HEK293 (cell line): ENCODE measurements at regions not wholly inside any gene's neighbourhood (a gene's known extent, or its start where the extent isn't known, plus 50 kb on each side); places are given as distances from the start of the nearest gene placed in this dataset.

Source experiments
- CTCF ChIA-PET: fragments of 350-600 bp; formaldehyde crosslinking; extraction: SDS; loops from one replicate; lab custom pipeline; 2021; ENCODE audit warnings: antibody characterized with exemption; lab: Yijun Ruan, JAX
- POLR2A ChIA-PET: fragments of 300-600 bp; formaldehyde crosslinking; extraction: SDS; loops from one replicate; lab custom pipeline; 2020; ENCODE audit warnings: antibody characterized with exemption, inconsistent platforms; lab: Yijun Ruan, JAX
- H3K27ac ChIP-seq: fragments of 200-500 bp; sonication (Bioruptor generic); 2 replicates; pipeline ENCODE4 v1.5.1; 2014; ENCODE audit warnings: low read depth, low read length, control low read depth, inconsistent platforms; ENCODE audit errors: extremely low read depth
- H3K36me3 ChIP-seq, 2 experiments: fragments of 200-500 bp in 1 of 2; sonication (Bioruptor generic) in 1 of 2; 1 replicate in 1 of 2; 2 replicates in 1 of 2; pipeline ENCODE4 v1.5.1; 2014 to 2017; ENCODE audit warnings: inconsistent platforms in 2 of 2, low read length in 2 of 2; ENCODE audit not compliant: control insufficient read depth in 2 of 2, insufficient read depth in 1 of 2
- H3K4me1 ChIP-seq: fragments of 200-500 bp; sonication (Bioruptor generic); 2 replicates; pipeline ENCODE4 v1.5.1; 2014; ENCODE audit warnings: mild to moderate bottlenecking, low read length, inconsistent platforms; ENCODE audit not compliant: control insufficient read depth, insufficient read depth
- H3K4me3 ChIP-seq: 2 replicates; pipeline ENCODE4 v1.5.1; 2011; ENCODE audit warnings: low read depth, mild to moderate bottlenecking, control low read depth, low read length, moderate library complexity
- H3K9me3 ChIP-seq: fragments of 200-500 bp; sonication (Bioruptor generic); 2 replicates; pipeline ENCODE4 v1.5.1; 2014; ENCODE audit warnings: low read depth, low read length, inconsistent platforms; ENCODE audit not compliant: control insufficient read depth, insufficient read depth
- GLI4 ChIP-seq: fragments of 450-650 bp; formaldehyde crosslinking; IDR thresholded peaks from 2 replicates; pipeline ENCODE4 v1.5.1; 2016; ENCODE audit warnings: missing biosample characterization, missing genetic modification characterization
- IKZF3 ChIP-seq: fragments of 450-650 bp; IDR thresholded peaks from 2 replicates; pipeline ENCODE4 v1.5.0; 2018; ENCODE audit warnings: missing biosample characterization, mild to moderate bottlenecking, missing genetic modification characterization, moderate library complexity
- KLF16 ChIP-seq: fragments of 450-650 bp; formaldehyde crosslinking; IDR thresholded peaks from 2 replicates; pipeline ENCODE4 v1.5.1; 2017; ENCODE audit warnings: missing biosample characterization, missing genetic modification characterization
- KLF7 ChIP-seq: fragments of 450-650 bp; formaldehyde crosslinking; IDR thresholded peaks from 2 replicates; pipeline ENCODE4 v1.5.1; 2016; ENCODE audit warnings: missing biosample characterization, missing genetic modification characterization, borderline replicate concordance
- MYNN ChIP-seq: fragments of 450-650 bp; formaldehyde crosslinking; IDR thresholded peaks from 2 replicates; pipeline ENCODE4 v1.5.1; 2016; ENCODE audit warnings: missing biosample characterization, missing genetic modification characterization, borderline replicate concordance
- SCRT1 ChIP-seq: fragments of 450-650 bp; formaldehyde crosslinking; IDR thresholded peaks from 2 replicates; pipeline ENCODE4 v1.5.1; 2016; ENCODE audit warnings: missing biosample characterization, missing genetic modification characterization, borderline replicate concordance
- SETDB1 ChIP-seq: IDR thresholded peaks from one replicate; pipeline ENCODE4 v1.6.1; 2017; ENCODE audit warnings: mild to moderate bottlenecking, low read length, moderate library complexity, mixed read lengths; ENCODE audit not compliant: insufficient read length
- ZBTB1 ChIP-seq: fragments of 450-650 bp; formaldehyde crosslinking; IDR thresholded peaks from 2 replicates; pipeline ENCODE4 v1.5.1; 2016; ENCODE audit warnings: missing biosample characterization, missing genetic modification characterization
- ZBTB48 ChIP-seq: fragments of 450-650 bp; formaldehyde crosslinking; IDR thresholded peaks from 2 replicates; pipeline ENCODE4 v1.5.1; 2016; ENCODE audit warnings: missing biosample characterization, missing genetic modification characterization
- ZNF133 ChIP-seq: fragments of 450-650 bp; formaldehyde crosslinking; IDR thresholded peaks from 2 replicates; pipeline ENCODE4 v1.5.1; 2016; ENCODE audit warnings: missing biosample characterization, missing genetic modification characterization
- ZNF175 ChIP-seq: fragments of 450-650 bp; formaldehyde crosslinking; IDR thresholded peaks from 2 replicates; pipeline ENCODE4 v1.5.1; 2016; ENCODE audit warnings: missing biosample characterization, missing genetic modification characterization
- ZNF184 ChIP-seq: fragments of 450-650 bp; IDR thresholded peaks from 2 replicates; pipeline ENCODE4 v1.5.1; 2018; ENCODE audit warnings: missing biosample characterization, mild to moderate bottlenecking, missing genetic modification characterization
- ZNF202 ChIP-seq: fragments of 450-650 bp; formaldehyde crosslinking; IDR thresholded peaks from 2 replicates; pipeline ENCODE4 v1.5.1; 2016; ENCODE audit warnings: missing biosample characterization, missing genetic modification characterization, borderline replicate concordance
- ZNF214 ChIP-seq: fragments of 450-650 bp; formaldehyde crosslinking; IDR thresholded peaks from 2 replicates; pipeline ENCODE4 v1.5.1; 2017; ENCODE audit warnings: missing biosample characterization, mild to moderate bottlenecking, missing genetic modification characterization, borderline replicate concordance
- ZNF274 ChIP-seq, 2 experiments: fragments of 200-500 bp in 1 of 2; fragments of 450-650 bp in 1 of 2; sonication (Bioruptor generic) in 1 of 2; formaldehyde crosslinking in 1 of 2; IDR thresholded peaks; 2 replicates each; pipeline versions ENCODE4 v1.5.1 to v1.6.1; 2014 to 2016; ENCODE audit warnings: borderline replicate concordance in 1 of 2, inconsistent platforms in 1 of 2, low read length in 1 of 2, missing biosample characterization in 1 of 2, missing genetic modification characterization in 1 of 2
- ZNF292 ChIP-seq: fragments of 450-650 bp; formaldehyde crosslinking; IDR thresholded peaks from 2 replicates; pipeline ENCODE4 v1.5.1; 2016; ENCODE audit warnings: low read depth, missing biosample characterization, missing genetic modification characterization, borderline replicate concordance
- ZNF302 ChIP-seq: fragments of 450-650 bp; formaldehyde crosslinking; IDR thresholded peaks from 2 replicates; pipeline ENCODE4 v1.5.1; 2016; ENCODE audit warnings: missing biosample characterization, missing genetic modification characterization, low read depth
- ZNF426 ChIP-seq: fragments of 450-650 bp; formaldehyde crosslinking; IDR thresholded peaks from 2 replicates; pipeline ENCODE4 v1.5.1; 2017; ENCODE audit warnings: missing biosample characterization, missing genetic modification characterization, mild to moderate bottlenecking, inconsistent platforms, moderate library complexity
- ZNF433 ChIP-seq: fragments of 450-650 bp; formaldehyde crosslinking; IDR thresholded peaks from 2 replicates; pipeline ENCODE4 v1.5.1; 2016; ENCODE audit warnings: missing biosample characterization, missing genetic modification characterization, low read depth
- ZNF473 ChIP-seq: fragments of 450-650 bp; formaldehyde crosslinking; IDR thresholded peaks from 2 replicates; pipeline ENCODE4 v1.5.1; 2017; ENCODE audit warnings: missing biosample characterization, missing genetic modification characterization
- ZNF514 ChIP-seq: fragments of 450-650 bp; formaldehyde crosslinking; IDR thresholded peaks from 2 replicates; pipeline ENCODE4 v1.5.1; 2016; ENCODE audit warnings: missing biosample characterization, missing genetic modification characterization
- ZNF561 ChIP-seq: fragments of 450-650 bp; IDR thresholded peaks from 2 replicates; pipeline ENCODE4 v1.5.1; 2018; ENCODE audit warnings: missing biosample characterization, missing genetic modification characterization, borderline replicate concordance
- ZNF623 ChIP-seq: fragments of 450-650 bp; formaldehyde crosslinking; IDR thresholded peaks from 2 replicates; pipeline ENCODE4 v1.5.1; 2016; ENCODE audit warnings: missing biosample characterization, missing genetic modification characterization
- ZNF654 ChIP-seq: fragments of 450-650 bp; formaldehyde crosslinking; IDR thresholded peaks from 2 replicates; pipeline ENCODE4 v1.5.1; 2016; ENCODE audit warnings: low read depth, missing biosample characterization, missing genetic modification characterization
- ZNF707 ChIP-seq: fragments of 450-650 bp; formaldehyde crosslinking; IDR thresholded peaks from 2 replicates; pipeline ENCODE4 v1.5.1; 2016; ENCODE audit warnings: missing biosample characterization, missing genetic modification characterization
- ZNF777 ChIP-seq: fragments of 450-650 bp; formaldehyde crosslinking; IDR thresholded peaks from 2 replicates; pipeline ENCODE4 v1.5.1; 2017; ENCODE audit warnings: missing biosample characterization, missing genetic modification characterization, borderline replicate concordance
- ZNF843 ChIP-seq: fragments of 450-650 bp; formaldehyde crosslinking; IDR thresholded peaks from 2 replicates; pipeline ENCODE4 v1.5.1; 2016; ENCODE audit warnings: missing biosample characterization, missing genetic modification characterization
- ZXDB ChIP-seq: fragments of 450-650 bp; formaldehyde crosslinking; IDR thresholded peaks from 2 replicates; pipeline ENCODE4 v1.5.1; 2016; ENCODE audit warnings: missing biosample characterization, missing genetic modification characterization
- TF ChIP-seq, protein P1 (sequence below): fragments of 450-650 bp; formaldehyde crosslinking; IDR thresholded peaks from 2 replicates; pipeline ENCODE4 v1.5.1; 2016; ENCODE audit warnings: missing biosample characterization, missing genetic modification characterization
- TF ChIP-seq, protein P2 (sequence below): fragments of 450-650 bp; formaldehyde crosslinking; IDR thresholded peaks from 2 replicates; pipeline ENCODE4 v1.5.1; 2017; ENCODE audit warnings: missing biosample characterization, missing genetic modification characterization
- TF ChIP-seq, protein P3 (sequence below): fragments of 450-650 bp; formaldehyde crosslinking; IDR thresholded peaks from 2 replicates; pipeline ENCODE4 v1.5.1; 2016; ENCODE audit warnings: missing biosample characterization, missing genetic modification characterization

DNA sequence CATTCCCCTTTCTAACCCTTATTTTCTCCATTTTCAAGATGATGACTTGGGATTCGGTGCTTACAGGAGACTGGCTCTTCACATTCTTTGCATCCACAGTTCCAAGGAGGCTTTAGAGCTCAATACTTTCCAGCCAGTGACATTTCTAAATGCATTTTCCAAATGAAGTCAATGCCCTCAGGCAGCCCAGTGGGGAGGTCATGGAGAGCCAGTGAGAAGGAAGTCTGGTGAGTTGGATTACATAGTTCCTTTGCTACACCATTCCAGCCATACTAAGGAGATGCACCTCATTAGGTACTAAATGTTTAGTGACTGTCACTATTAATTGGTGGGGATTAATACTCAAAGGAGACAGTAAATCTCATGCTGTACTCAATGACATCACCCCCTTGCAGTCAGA, 248.1 kb downstream of the LRRN1 start:
- Histone ChIP-seq H3K4me1 (no peaks in the 10 kb centered on the region), H3K9me3 (no peaks in the 10 kb centered on the region), H3K4me3 (no peak overlapping the region), H3K27ac (no peak overlapping the region), H3K36me3 (no peaks in the 10 kb centered on the region)
- POLR2A ChIA-PET = interaction anchor here (0.6 kb wide), 1 partner anchor 1519 kb away, joined by 4 read pairs; no protein-coding TSS in a partner anchor
- TF ChIP-seq IKZF3 (tag by site-specific recombination) (no peak), ZNF214 (tag by site-specific recombination) (no peak), ZNF175 (no peak), GLI4 (tag by site-specific recombination) (no peak), ZNF707 (no peak), ZNF184 (tag by site-specific recombination) (no peak), ZNF654 (tag by site-specific recombination) (no peak), ZBTB1 (tag by site-specific recombination) (no peak), ZNF202 (tag by site-specific recombination) (no peak), ZNF292 (no peak), ZNF843 (tag by site-specific recombination) (no peak), SCRT1 (tag by site-specific recombination) (no peak), ZNF623 (tag by site-specific recombination) (no peak), ZNF426 (tag by site-specific recombination) (no peak), ZNF561 (tag by site-specific recombination) (no peak), ZNF133 (tag by site-specific recombination) (no peak), MYNN (tag by site-specific recombination) (no peak), KLF16 (tag by site-specific recombination) (no peak)
- TF ChIP-seq, protein P1, sequence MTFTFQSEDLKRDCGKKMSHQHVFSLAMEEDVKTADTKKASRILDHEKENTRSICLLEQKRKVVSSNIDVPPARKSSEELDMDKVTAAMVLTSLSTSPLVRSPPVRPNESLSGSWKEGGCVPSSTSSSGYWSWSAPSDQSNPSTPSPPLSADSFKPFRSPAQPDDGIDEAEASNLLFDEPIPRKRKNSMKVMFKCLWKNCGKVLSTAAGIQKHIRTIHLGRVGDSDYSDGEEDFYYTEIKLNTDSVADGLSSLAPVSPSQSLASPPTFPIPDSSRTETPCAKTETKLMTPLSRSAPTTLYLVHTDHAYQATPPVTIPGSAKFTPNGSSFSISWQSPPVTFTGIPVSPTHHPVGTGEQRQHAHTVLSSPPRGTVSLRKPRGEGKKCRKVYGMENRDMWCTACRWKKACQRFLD (tag by site-specific recombination) = no peak
- TF ChIP-seq, protein P2, sequence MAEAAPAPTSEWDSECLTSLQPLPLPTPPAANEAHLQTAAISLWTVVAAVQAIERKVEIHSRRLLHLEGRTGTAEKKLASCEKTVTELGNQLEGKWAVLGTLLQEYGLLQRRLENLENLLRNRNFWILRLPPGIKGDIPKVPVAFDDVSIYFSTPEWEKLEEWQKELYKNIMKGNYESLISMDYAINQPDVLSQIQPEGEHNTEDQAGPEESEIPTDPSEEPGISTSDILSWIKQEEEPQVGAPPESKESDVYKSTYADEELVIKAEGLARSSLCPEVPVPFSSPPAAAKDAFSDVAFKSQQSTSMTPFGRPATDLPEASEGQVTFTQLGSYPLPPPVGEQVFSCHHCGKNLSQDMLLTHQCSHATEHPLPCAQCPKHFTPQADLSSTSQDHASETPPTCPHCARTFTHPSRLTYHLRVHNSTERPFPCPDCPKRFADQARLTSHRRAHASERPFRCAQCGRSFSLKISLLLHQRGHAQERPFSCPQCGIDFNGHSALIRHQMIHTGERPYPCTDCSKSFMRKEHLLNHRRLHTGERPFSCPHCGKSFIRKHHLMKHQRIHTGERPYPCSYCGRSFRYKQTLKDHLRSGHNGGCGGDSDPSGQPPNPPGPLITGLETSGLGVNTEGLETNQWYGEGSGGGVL (tag by site-specific recombination) = no peak
- TF ChIP-seq, all 188 proteins: peak for 0
- CTCF ChIA-PET = interaction anchor here (1.0 to 1.6 kb wide), 2 partner anchors 9 to 49 kb away, joined by 3 read pairs; no protein-coding TSS in a partner anchor

DNA sequence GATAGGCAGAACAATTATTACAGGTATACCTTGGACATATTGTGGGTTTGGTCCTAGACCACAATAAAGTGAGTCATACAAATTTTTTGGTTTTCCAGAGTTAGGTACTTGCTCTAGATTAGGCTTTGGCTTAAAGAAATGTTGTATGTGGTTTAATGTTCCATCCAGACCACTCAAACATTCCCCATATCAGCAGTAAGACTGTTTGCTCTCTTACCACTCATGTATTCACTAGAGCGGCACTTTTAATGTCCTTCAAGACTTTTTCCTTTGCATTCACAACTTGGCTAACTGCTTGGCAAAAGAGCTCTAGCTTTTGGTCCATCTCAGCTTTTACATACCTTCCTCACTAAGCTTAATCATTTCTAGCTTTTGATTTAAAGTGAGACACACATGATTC, 250.5 kb upstream of the SETMAR start:
- CTCF ChIA-PET = no interaction called here
- TF ChIP-seq ZNF302 (no peak), SETDB1 (no peak), KLF7 (tag by site-specific recombination) (no peak), ZNF274 (IDR thresholded peaks at IDR 0.05; ENCODE audit: low read length) (no peak), ZNF274 (tag by site-specific recombination; IDR thresholded peaks at IDR 0.05; ENCODE audit: borderline replicate concordance) (no peak), ZNF433 (tag by site-specific recombination) (no peak), ZNF777 (no peak), ZNF473 (no peak), ZXDB (tag by site-specific recombination) (no peak), ZNF514 (tag by site-specific recombination) (no peak), ZBTB48 (tag by site-specific recombination) (no peak)
- TF ChIP-seq, protein P3, sequence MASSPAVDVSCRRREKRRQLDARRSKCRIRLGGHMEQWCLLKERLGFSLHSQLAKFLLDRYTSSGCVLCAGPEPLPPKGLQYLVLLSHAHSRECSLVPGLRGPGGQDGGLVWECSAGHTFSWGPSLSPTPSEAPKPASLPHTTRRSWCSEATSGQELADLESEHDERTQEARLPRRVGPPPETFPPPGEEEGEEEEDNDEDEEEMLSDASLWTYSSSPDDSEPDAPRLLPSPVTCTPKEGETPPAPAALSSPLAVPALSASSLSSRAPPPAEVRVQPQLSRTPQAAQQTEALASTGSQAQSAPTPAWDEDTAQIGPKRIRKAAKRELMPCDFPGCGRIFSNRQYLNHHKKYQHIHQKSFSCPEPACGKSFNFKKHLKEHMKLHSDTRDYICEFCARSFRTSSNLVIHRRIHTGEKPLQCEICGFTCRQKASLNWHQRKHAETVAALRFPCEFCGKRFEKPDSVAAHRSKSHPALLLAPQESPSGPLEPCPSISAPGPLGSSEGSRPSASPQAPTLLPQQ (tag by site-specific recombination) = no peak

More for the DNA sequence above, 250.5 kb upstream of the SETMAR start:
- POLR2A ChIA-PET = no interaction called here
- H3K4me1 ChIP-seq = no peaks in the 10 kb centered on the region
- no peak overlapping the region for H3K27ac ChIP-seq
- H3K9me3 ChIP-seq = no peaks in the 10 kb centered on the region
- no peak overlapping the region for H3K4me3 ChIP-seq
- no peaks in the 10 kb centered on the region for H3K36me3 ChIP-seq
